Common myeloid progenitor, CD34-positive (primary cell): ENCODE measurements at regions not wholly inside any gene's neighbourhood (a gene's known extent, or its start where the extent isn't known, plus 50 kb on each side); places are given as distances from the start of the nearest gene placed in this dataset.

ENCODE experiments used
- CTCF ChIA-PET: fragments of 350-600 bp; sonication (Branson Sonifier 250); formaldehyde crosslinking; loops from one replicate; lab custom pipeline; 2021; ENCODE audit warnings: antibody characterized with exemption; lab: Charles Lee
- POLR2A ChIA-PET: fragments of 350-600 bp; sonication (Branson Sonifier 250); formaldehyde crosslinking; loops from one replicate; lab custom pipeline; 2021; ENCODE audit warnings: antibody characterized with exemption; lab: Charles Lee
- DNase-seq, 3 donors: peaks; one replicate each; pipeline versions ENCODE4 v3.0.0 to v3.0.0-alpha.2; 2013
- H3K27ac ChIP-seq, 2 experiments: 1 replicate in 1 of 2; 2 replicates in 1 of 2; pipeline ENCODE4 v1.7.0; 2013; ENCODE audit warnings: inconsistent platforms in 2 of 2, low read length in 2 of 2, mild to moderate bottlenecking in 2 of 2, low read depth in 1 of 2, moderate library complexity in 1 of 2; ENCODE audit not compliant: severe bottlenecking in 2 of 2, insufficient read depth in 1 of 2, poor library complexity in 1 of 2
- H3K27me3 ChIP-seq, 5 experiments: replicated peaks in 2 of 5; 1 replicate in 3 of 5; 2 replicates in 2 of 5; pipeline versions ENCODE4 v1.6.1 to v1.7.0; 2013; ENCODE audit warnings: low read length in 4 of 5, mild to moderate bottlenecking in 2 of 5, moderate library complexity in 2 of 5, inconsistent platforms in 1 of 5; ENCODE audit not compliant: insufficient read depth in 5 of 5, control insufficient read depth in 4 of 5
- H3K36me3 ChIP-seq, 4 experiments: 1 replicate in 2 of 4; 2 replicates in 2 of 4; pipeline versions ENCODE4 v1.6.1 to v1.7.0; 2013; ENCODE audit warnings: low read length in 3 of 4, control low read depth in 1 of 4, mild to moderate bottlenecking in 1 of 4; ENCODE audit not compliant: control insufficient read depth in 4 of 4, insufficient read depth in 4 of 4
- H3K4me1 ChIP-seq, 4 experiments: 1 replicate in 3 of 4; 2 replicates in 1 of 4; pipeline versions ENCODE4 v1.6.1 to v1.7.1; 2013; ENCODE audit warnings: low read length in 3 of 4, mild to moderate bottlenecking in 3 of 4, control low read depth in 1 of 4, inconsistent platforms in 1 of 4, moderate library complexity in 1 of 4; ENCODE audit not compliant: control insufficient read depth in 4 of 4, insufficient read depth in 4 of 4; ENCODE audit errors: control extremely low read depth in 1 of 4
- H3K4me3 ChIP-seq, 7 experiments: 1 replicate in 4 of 7; 2 replicates in 3 of 7; pipeline versions ENCODE4 v1.5.1 to v1.7.0; 2013; ENCODE audit warnings: mild to moderate bottlenecking in 7 of 7, low read length in 6 of 7, moderate library complexity in 6 of 7, inconsistent platforms in 2 of 7, low read depth in 2 of 7, control low read depth in 1 of 7; ENCODE audit not compliant: insufficient read depth in 4 of 7, control insufficient read depth in 1 of 7; ENCODE audit errors: extremely low read depth in 1 of 7
- H3K9me3 ChIP-seq, 5 experiments: 1 replicate in 4 of 5; 2 replicates in 1 of 5; pipeline versions ENCODE4 v1.6.1 to v1.7.1; 2013; ENCODE audit warnings: low read length in 4 of 5, mild to moderate bottlenecking in 2 of 5, inconsistent platforms in 1 of 5, low read depth in 1 of 5, moderate library complexity in 1 of 5; ENCODE audit not compliant: control insufficient read depth in 4 of 5, insufficient read depth in 2 of 5; ENCODE audit errors: control extremely low read depth in 1 of 5
- WGBS: methylation state at CpG from one replicate; pipeline ENCODE4 v1.1.5; 2013; ENCODE audit not compliant: insufficient coverage; 5-methylcytosine and 5-hydroxymethylcytosine counted together

- no peaks in the 10 kb centered on the region for H3K36me3 ChIP-seq
- no peaks in the 10 kb centered on the region for H3K9me3 ChIP-seq
- no peak overlapping the region for H3K4me3 ChIP-seq
- H3K27ac ChIP-seq, result no peak overlapping the region
- POLR2A ChIA-PET, result no interaction called here
- CTCF ChIA-PET, result interaction anchor here (2.5 kb wide), 1 partner anchor 12 kb away, joined by 7 read pairs; no protein-coding TSS in a partner anchor
- DNase-seq, result no peak
- no peaks in the 10 kb centered on the region for H3K27me3 ChIP-seq
- WGBS, result 97% methylated on average over 3 of the region's 8 CpGs
- no peaks in the 10 kb centered on the region for H3K4me1 ChIP-seq
Observed at GRCh38 chr7:113715981-113716856, 202.6 kb downstream of the PPP1R3A start.

GRCh38 chr7:113715262-113715661 is 203.5 kb downstream of the PPP1R3A start:
- ChIA-PET POLR2A (no interaction called here), CTCF (interaction anchor here (1.6 kb wide), 1 partner anchor 29 kb away, joined by 3 read pairs; no protein-coding TSS in a partner anchor)
- no CpG with 5 or more reads among the region's 1 CpG for WGBS
- H3K4me1 ChIP-seq, result no peaks in the 10 kb centered on the region
- no peak overlapping the region for H3K27ac ChIP-seq
- DNase-seq, result no peak
- no peak overlapping the region for H3K4me3 ChIP-seq
- no peaks in the 10 kb centered on the region for H3K36me3 ChIP-seq
- no peaks in the 10 kb centered on the region for H3K9me3 ChIP-seq
- H3K27me3 ChIP-seq, result no peaks in the 10 kb centered on the region

- Histone ChIP-seq H3K9me3 (no peaks in the 10 kb centered on the region), H3K27me3 (no peaks in the 10 kb centered on the region), H3K4me3 (no peak overlapping the region), H3K4me1 (no peaks in the 10 kb centered on the region), H3K27ac (no peak overlapping the region), H3K36me3 (no peaks in the 10 kb centered on the region)
- WGBS, result 0% methylated on average over 2 of the region's 4 CpGs
- DNase-seq, result peak; percentile 65 to 84 (median 73)
- ChIA-PET CTCF (interaction anchor here (0.5 to 2.2 kb wide), 4 partner anchors 14 to 297 kb away, joined by 3 to 5 read pairs (median 4); no protein-coding TSS in a partner anchor), POLR2A (no interaction called here)
Observed at GRCh38 chr7:113710310-113711096, 208.3 kb downstream of the PPP1R3A start.

DNA sequence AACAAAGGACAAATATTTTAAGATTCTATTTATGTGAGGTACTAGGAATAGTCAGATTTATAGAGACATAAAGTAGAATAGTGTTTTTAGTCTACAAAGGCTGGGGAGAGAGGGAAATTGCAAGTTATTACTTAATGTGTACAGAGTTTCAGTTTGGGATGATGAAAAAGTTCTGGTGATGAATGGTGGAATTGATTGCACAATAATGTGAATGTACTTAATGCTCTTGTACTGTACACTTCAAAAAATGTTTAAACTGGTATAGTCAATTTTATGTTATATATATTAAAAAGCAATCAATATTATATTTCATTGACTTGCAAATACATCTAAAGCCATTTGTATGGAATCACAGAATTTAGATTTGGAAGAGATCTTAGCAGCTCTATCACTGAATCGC is 213.4 kb downstream of the PPP1R3A start:
- WGBS, result no CpG with 5 or more reads among the region's 1 CpG
- Histone ChIP-seq H3K4me1 (no peaks in the 10 kb centered on the region), H3K27me3 (no peaks in the 10 kb centered on the region), H3K27ac (no peak overlapping the region), H3K9me3 (no peaks in the 10 kb centered on the region), H3K4me3 (no peak overlapping the region), H3K36me3 (no peaks in the 10 kb centered on the region)
- POLR2A ChIA-PET, result no interaction called here
- no peak for DNase-seq
- CTCF ChIA-PET, result no interaction called here

- DNase-seq, result peak in 2 of 3 donors; percentile 12 to 38
- Histone ChIP-seq H3K27ac (no peak overlapping the region), H3K36me3 (no peaks in the 10 kb centered on the region), H3K4me1 (no peaks in the 10 kb centered on the region), H3K27me3 (peaks cover 0 to 5% (median 0%) of the 10 kb centered on the region in 5 experiments), H3K9me3 (no peaks in the 10 kb centered on the region), H3K4me3 (no peak overlapping the region)
- ChIA-PET CTCF (no interaction called here), POLR2A (no interaction called here)
- WGBS, result 0% methylated on average over 1 of the region's 6 CpGs
Observed at GRCh38 chr7:113698556-113699220, 220.1 kb downstream of the PPP1R3A start.

- ChIA-PET POLR2A (no interaction called here), CTCF (interaction anchor here (0.7 kb wide), 1 partner anchor 16 kb away, joined by 4 read pairs; no protein-coding TSS in a partner anchor)
- Histone ChIP-seq H3K27me3 (peaks cover 0 to 2% (median 0%) of the 10 kb centered on the region in 5 experiments), H3K4me3 (no peak overlapping the region), H3K9me3 (no peaks in the 10 kb centered on the region), H3K27ac (no peak overlapping the region), H3K36me3 (no peaks in the 10 kb centered on the region), H3K4me1 (no peaks in the 10 kb centered on the region)
- no peak for DNase-seq
- WGBS, result no CpG with 5 or more reads among the region's 1 CpG
Observed at GRCh38 chr7:113694149-113694548, 224.7 kb downstream of the PPP1R3A start.
